Tibial nerve (tissue), 4 donors: ENCODE measurements at regions not wholly inside any gene's neighbourhood (a gene's known extent, or its start where the extent isn't known, plus 50 kb on each side); places are given as distances from the start of the nearest gene placed in this dataset.

Experiments used
- DNase-seq, 2 donors: peaks; one replicate each; pipeline ENCODE4 v3.0.0-alpha.2; 2019; ENCODE audit warnings: low spot score in 2 of 2
- H3K27ac ChIP-seq, 4 donors: fragments of 200-600 bp; sonication (generic) in 3 of 4; one replicate each; pipeline ENCODE4 v1.5.1; 2017 to 2019; ENCODE audit warnings: mild to moderate bottlenecking in 1 of 4
- H3K27me3 ChIP-seq, 2 donors: fragments of 200-600 bp; sonication (generic) in 1 of 2; one replicate each; pipeline versions ENCODE4 v1.5.1 to v1.6.0; 2017 to 2019
- H3K36me3 ChIP-seq, 3 donors: fragments of 200-600 bp; sonication (generic); one replicate each; pipeline ENCODE4 v1.5.1; 2018 to 2019
- H3K4me1 ChIP-seq, 4 donors: fragments of 200-600 bp; sonication (generic) in 3 of 4; one replicate each; pipeline ENCODE4 v1.5.1; 2017 to 2019
- H3K4me3 ChIP-seq, 4 donors: fragments of 200-600 bp; sonication (generic) in 3 of 4; one replicate each; pipeline ENCODE4 v1.5.1; 2017 to 2019; ENCODE audit warnings: mild to moderate bottlenecking in 1 of 4, moderate library complexity in 1 of 4
- H3K9me3 ChIP-seq, 4 donors: fragments of 200-600 bp; sonication (generic) in 3 of 4; one replicate each; pipeline ENCODE4 v1.5.1; 2017 to 2019
- CTCF ChIP-seq, 5 experiments: fragments of 200-600 bp in 3 of 5; fragments of 450-650 bp in 2 of 5; sonication (generic) in 3 of 5; IDR thresholded peaks; one replicate each; pipeline ENCODE4 v1.5.1; 2016 to 2019; ENCODE audit warnings: antibody characterized with exemption in 5 of 5, mild to moderate bottlenecking in 3 of 5, moderate library complexity in 2 of 5
- EP300 ChIP-seq, 2 donors: sonication (generic); formaldehyde crosslinking; IDR thresholded peaks; one replicate each; pipeline ENCODE4 v1.6.1; 2017; ENCODE audit warnings: antibody characterized with exemption in 2 of 2, mild to moderate bottlenecking in 1 of 2
- POLR2A ChIP-seq, 2 donors: fragments of 450-650 bp; IDR thresholded peaks; one replicate each; pipeline ENCODE4 v1.6.1; 2017; ENCODE audit warnings: antibody characterized with exemption in 2 of 2, mild to moderate bottlenecking in 2 of 2, moderate library complexity in 2 of 2
- WGBS, 2 donors: methylation state at CpG; one replicate each; pipeline ENCODE4 v1.1.5; 2018; 5-methylcytosine and 5-hydroxymethylcytosine counted together

- no peaks in the 10 kb centered on the region for H3K4me1 ChIP-seq
- no peaks in the 10 kb centered on the region for H3K36me3 ChIP-seq
- DNase-seq: no peak
- H3K9me3 ChIP-seq: no peaks in the 10 kb centered on the region
- H3K27ac ChIP-seq: no peak overlapping the region
- no peak for TF ChIP-seq EP300 (IDR thresholded peaks at IDR 0.05)
- no peak for TF ChIP-seq POLR2A (IDR thresholded peaks at IDR 0.05)
- no peak for TF ChIP-seq CTCF (IDR thresholded peaks at IDR 0.05)
- no peak overlapping the region for H3K4me3 ChIP-seq
- H3K27me3 ChIP-seq: no peaks in the 10 kb centered on the region
These were observed 460.8 kb upstream of the CNTN5 start for GRCh38 chr11:98559961-98560360.

- Histone ChIP-seq H3K27me3 (no peaks in the 10 kb centered on the region), H3K36me3 (no peaks in the 10 kb centered on the region), H3K4me3 (no peak overlapping the region), H3K9me3 (no peaks in the 10 kb centered on the region), H3K27ac (no peak overlapping the region), H3K4me1 (no peaks in the 10 kb centered on the region)
- WGBS, 2 donors: 78 to 84% methylated on average over 4 of the region's 4 CpGs
- TF ChIP-seq EP300 (IDR thresholded peaks at IDR 0.05) (no peak), CTCF (IDR thresholded peaks at IDR 0.05) (no peak), POLR2A (IDR thresholded peaks at IDR 0.05) (no peak)
- DNase-seq: no peak
These were observed 459.5 kb upstream of the CNTN5 start for GRCh38 chr11:98561252-98561651.

- Histone ChIP-seq H3K27ac (no peak overlapping the region), H3K4me1 (no peaks in the 10 kb centered on the region), H3K36me3 (no peaks in the 10 kb centered on the region), H3K9me3 (no peaks in the 10 kb centered on the region), H3K27me3 (no peaks in the 10 kb centered on the region), H3K4me3 (no peak overlapping the region)
- TF ChIP-seq POLR2A (IDR thresholded peaks at IDR 0.05): no peak
- no peak for TF ChIP-seq CTCF (IDR thresholded peaks at IDR 0.05)
- TF ChIP-seq EP300 (IDR thresholded peaks at IDR 0.05): no peak
- no peak for DNase-seq
These were observed 458.8 kb upstream of the CNTN5 start for GRCh38 chr11:98561877-98562395.

- no peak for DNase-seq
- TF ChIP-seq POLR2A (IDR thresholded peaks at IDR 0.05): no peak
- TF ChIP-seq CTCF (IDR thresholded peaks at IDR 0.05): no peak
- TF ChIP-seq EP300 (IDR thresholded peaks at IDR 0.05): no peak
- no peak overlapping the region for H3K4me3 ChIP-seq
- no peaks in the 10 kb centered on the region for H3K27me3 ChIP-seq
- WGBS, 2 donors: 56 to 57% methylated on average over 3 of the region's 3 CpGs
- H3K27ac ChIP-seq: no peak overlapping the region
- H3K9me3 ChIP-seq: no peaks in the 10 kb centered on the region
- no peaks in the 10 kb centered on the region for H3K4me1 ChIP-seq
- H3K36me3 ChIP-seq: no peaks in the 10 kb centered on the region
These were observed 456.5 kb upstream of the CNTN5 start for GRCh38 chr11:98564233-98564632.

GRCh38 chr11:98564881-98565280 lies 455.9 kb upstream of the CNTN5 start:
- 93 to 95% methylated on average over 4 of the region's 4 CpGs for WGBS, 2 donors
- no peaks in the 10 kb centered on the region for H3K27me3 ChIP-seq
- TF ChIP-seq POLR2A (IDR thresholded peaks at IDR 0.05) (no peak), CTCF (IDR thresholded peaks at IDR 0.05) (no peak), EP300 (IDR thresholded peaks at IDR 0.05) (no peak)
- H3K4me1 ChIP-seq: no peaks in the 10 kb centered on the region
- H3K9me3 ChIP-seq: no peaks in the 10 kb centered on the region
- H3K27ac ChIP-seq: no peak overlapping the region
- no peak overlapping the region for H3K4me3 ChIP-seq
- no peak for DNase-seq
- H3K36me3 ChIP-seq: no peaks in the 10 kb centered on the region
